ENCODE measurements at regions not wholly inside any gene's neighbourhood (a gene's known extent, or its start where the extent isn't known, plus 50 kb on each side); places are given as distances from the start of the nearest gene placed in this dataset.

- no peaks in the 10 kb centered on the region for H3K36me3 ChIP-seq (ENCODE audit: insufficient read depth)
- no peaks in the 10 kb centered on the region for H3K4me1 ChIP-seq (ENCODE audit: low read depth, poor library complexity, severe bottlenecking)
- H3K4me2 ChIP-seq: no peak overlapping the region
- H3K27me3 ChIP-seq (ENCODE audit: insufficient read depth, low read depth): no peaks in the 10 kb centered on the region
- H4K20me1 ChIP-seq (ENCODE audit: insufficient read depth): no peaks in the 10 kb centered on the region
- no peak overlapping the region for H3K4me3 ChIP-seq (IDR thresholded peaks at IDR 0.05; ENCODE audit: insufficient read depth, low read depth, low read length)
- H3K9ac ChIP-seq: no peak overlapping the region
- no peak overlapping the region for H2AFZ ChIP-seq (ENCODE audit: low read depth)
- TF ChIP-seq CTCF (conservative IDR thresholded peaks at IDR 0.05; ENCODE audit: low read depth, low read length): no peak
- H3K79me2 ChIP-seq (ENCODE audit: insufficient read depth, low read depth): no peaks in the 10 kb centered on the region
- H3K27ac ChIP-seq: no peak overlapping the region
Measured at GRCh38 chr3:159593927-159594605, 394.6 kb upstream of the IL12A start.

DNA sequence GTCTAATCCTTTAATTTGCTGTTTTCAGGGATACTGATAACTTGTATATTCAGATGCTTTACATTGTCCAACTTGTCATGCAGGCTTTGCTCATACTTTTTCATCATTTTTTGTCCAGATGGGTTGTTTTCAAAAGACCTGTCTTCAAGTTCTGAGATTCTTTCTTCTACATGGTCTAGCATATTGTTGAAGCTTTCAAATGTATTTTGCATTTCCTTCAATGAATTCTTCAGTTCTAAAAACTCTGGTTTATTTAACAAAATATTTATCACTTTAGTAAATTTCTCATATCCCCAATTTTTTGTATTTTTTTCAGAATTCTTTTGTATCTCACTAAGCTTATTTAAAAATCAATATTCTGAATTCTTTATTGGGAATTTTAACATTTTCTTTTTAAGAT is 388.3 kb upstream of the IL12A start:
- H3K27me3 ChIP-seq (ENCODE audit: insufficient read depth, low read depth): no peaks in the 10 kb centered on the region

GRCh38 chr3:159604151-159604581 is 384.5 kb upstream of the IL12A start:
- Histone ChIP-seq H3K79me2 (ENCODE audit: insufficient read depth, low read depth) (no peaks in the 10 kb centered on the region), H3K4me1 (ENCODE audit: low read depth, poor library complexity, severe bottlenecking) (no peaks in the 10 kb centered on the region), H3K9ac (no peak overlapping the region), H4K20me1 (ENCODE audit: insufficient read depth) (no peaks in the 10 kb centered on the region), H3K27me3 (ENCODE audit: insufficient read depth, low read depth) (no peaks in the 10 kb centered on the region), H3K27ac (no peak overlapping the region), H3K36me3 (ENCODE audit: insufficient read depth) (no peaks in the 10 kb centered on the region), H2AFZ (ENCODE audit: low read depth) (no peak overlapping the region), H3K4me3 (IDR thresholded peaks at IDR 0.05; ENCODE audit: insufficient read depth, low read depth, low read length) (no peak overlapping the region), H3K4me2 (no peak overlapping the region)
- TF ChIP-seq CTCF (conservative IDR thresholded peaks at IDR 0.05; ENCODE audit: low read depth, low read length): no peak

More for the DNA sequence above, 388.3 kb upstream of the IL12A start:
- Histone ChIP-seq H3K4me3 (IDR thresholded peaks at IDR 0.05; ENCODE audit: insufficient read depth, low read depth, low read length) (no peak overlapping the region), H4K20me1 (ENCODE audit: insufficient read depth) (no peaks in the 10 kb centered on the region), H3K27ac (no peak overlapping the region), H3K79me2 (ENCODE audit: insufficient read depth, low read depth) (no peaks in the 10 kb centered on the region), H2AFZ (ENCODE audit: low read depth) (no peak overlapping the region), H3K9ac (no peak overlapping the region), H3K4me2 (no peak overlapping the region), H3K4me1 (ENCODE audit: low read depth, poor library complexity, severe bottlenecking) (no peaks in the 10 kb centered on the region), H3K36me3 (ENCODE audit: insufficient read depth) (no peaks in the 10 kb centered on the region)
- no peak for TF ChIP-seq CTCF (conservative IDR thresholded peaks at IDR 0.05; ENCODE audit: low read depth, low read length)

DNA sequence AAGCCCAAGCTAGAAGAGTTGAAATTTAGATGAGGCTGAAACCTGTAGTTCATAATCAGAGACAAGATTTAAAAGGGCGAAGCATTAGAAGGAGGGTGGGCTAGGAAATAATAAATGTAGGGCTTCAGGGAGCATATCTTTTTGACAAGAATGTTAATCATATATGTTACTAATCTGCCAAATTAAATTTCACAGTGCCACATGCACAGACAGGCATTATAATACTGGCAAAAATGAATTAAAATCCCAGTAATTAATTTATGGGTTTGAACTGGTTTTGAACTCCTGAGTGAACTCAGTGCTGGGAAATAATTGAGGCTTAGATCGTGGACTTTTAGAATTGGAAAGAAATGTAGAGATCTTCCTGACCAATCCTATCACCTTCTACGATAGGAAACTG is 383.5 kb upstream of the IL12A start:
- H3K27me3 ChIP-seq (ENCODE audit: insufficient read depth, low read depth): no peaks in the 10 kb centered on the region
- no peak overlapping the region for H3K27ac ChIP-seq
- no peaks in the 10 kb centered on the region for H3K79me2 ChIP-seq (ENCODE audit: insufficient read depth, low read depth)
- H3K9ac ChIP-seq: no peak overlapping the region
- H2AFZ ChIP-seq (ENCODE audit: low read depth): no peak overlapping the region
- H3K36me3 ChIP-seq (ENCODE audit: insufficient read depth): no peaks in the 10 kb centered on the region
- no peaks in the 10 kb centered on the region for H3K4me1 ChIP-seq (ENCODE audit: low read depth, poor library complexity, severe bottlenecking)
- no peak overlapping the region for H3K4me2 ChIP-seq
- no peak overlapping the region for H3K4me3 ChIP-seq (IDR thresholded peaks at IDR 0.05; ENCODE audit: insufficient read depth, low read depth, low read length)
- H4K20me1 ChIP-seq (ENCODE audit: insufficient read depth): no peaks in the 10 kb centered on the region
- no peak for TF ChIP-seq CTCF (conservative IDR thresholded peaks at IDR 0.05; ENCODE audit: low read depth, low read length)

Measured in KMS-11 (cell line).